Chondrocyte (in vitro differentiated cells): ENCODE measurements at regions not wholly inside any gene's neighbourhood (a gene's known extent, or its start where the extent isn't known, plus 50 kb on each side); places are given as distances from the start of the nearest gene placed in this dataset.
"Not testable (repeated sequence)": the region's sequence is repeated elsewhere in the genome, so short reads cannot be mapped to it uniquely, and the experiment has no call there.

Experiments used
- DNase-seq: peaks from one replicate; pipeline ENCODE4 v3.0.0; 2021; ENCODE audit warnings: mixed read lengths, low spot score
- H3K27ac Mint-ChIP-seq: one replicate; pipeline ENCODE4 v1.8.0; 2021; ENCODE audit warnings: mild to moderate bottlenecking, moderate library complexity, mixed read lengths; ENCODE audit not compliant: unreplicated experiment
- H3K27me3 Mint-ChIP-seq: 2 replicates; pipeline ENCODE4 v1.8.0; 2021; ENCODE audit warnings: low read depth, mixed read lengths
- H3K36me3 Mint-ChIP-seq: 2 replicates; pipeline ENCODE4 v1.8.0; 2021; ENCODE audit warnings: low read depth, mixed read lengths
- H3K4me1 Mint-ChIP-seq: 2 replicates; pipeline ENCODE4 v1.8.0; 2021; ENCODE audit warnings: low read depth, mild to moderate bottlenecking, mixed read lengths
- H3K4me3 Mint-ChIP-seq: one replicate; pipeline ENCODE4 v1.8.0; 2021; ENCODE audit warnings: mild to moderate bottlenecking, moderate library complexity, mixed read lengths; ENCODE audit not compliant: unreplicated experiment
- H3K9me3 Mint-ChIP-seq: 2 replicates; pipeline ENCODE4 v1.8.0; 2021; ENCODE audit warnings: low read depth, mixed read lengths
- TF ChIP-seq, protein P1 (sequence below): fragments of 200-600 bp; sonication (generic); IDR thresholded peaks from 2 replicates; pipeline ENCODE4 v1.5.0; 2021; ENCODE audit warnings: antibody characterized with exemption, mild to moderate bottlenecking, moderate library complexity

- H3K4me1 Mint-ChIP-seq, result no peaks in the 10 kb centered on the region
- TF ChIP-seq, protein P1, sequence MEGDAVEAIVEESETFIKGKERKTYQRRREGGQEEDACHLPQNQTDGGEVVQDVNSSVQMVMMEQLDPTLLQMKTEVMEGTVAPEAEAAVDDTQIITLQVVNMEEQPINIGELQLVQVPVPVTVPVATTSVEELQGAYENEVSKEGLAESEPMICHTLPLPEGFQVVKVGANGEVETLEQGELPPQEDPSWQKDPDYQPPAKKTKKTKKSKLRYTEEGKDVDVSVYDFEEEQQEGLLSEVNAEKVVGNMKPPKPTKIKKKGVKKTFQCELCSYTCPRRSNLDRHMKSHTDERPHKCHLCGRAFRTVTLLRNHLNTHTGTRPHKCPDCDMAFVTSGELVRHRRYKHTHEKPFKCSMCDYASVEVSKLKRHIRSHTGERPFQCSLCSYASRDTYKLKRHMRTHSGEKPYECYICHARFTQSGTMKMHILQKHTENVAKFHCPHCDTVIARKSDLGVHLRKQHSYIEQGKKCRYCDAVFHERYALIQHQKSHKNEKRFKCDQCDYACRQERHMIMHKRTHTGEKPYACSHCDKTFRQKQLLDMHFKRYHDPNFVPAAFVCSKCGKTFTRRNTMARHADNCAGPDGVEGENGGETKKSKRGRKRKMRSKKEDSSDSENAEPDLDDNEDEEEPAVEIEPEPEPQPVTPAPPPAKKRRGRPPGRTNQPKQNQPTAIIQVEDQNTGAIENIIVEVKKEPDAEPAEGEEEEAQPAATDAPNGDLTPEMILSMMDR, result no peak
- H3K4me3 Mint-ChIP-seq, result no peak overlapping the region
- H3K9me3 Mint-ChIP-seq, result peaks cover 10% of the 10 kb centered on the region
- H3K36me3 Mint-ChIP-seq, result no peaks in the 10 kb centered on the region
- H3K27me3 Mint-ChIP-seq, result peaks cover 1% of the 10 kb centered on the region
- DNase-seq, result no peak
- H3K27ac Mint-ChIP-seq, result no peak overlapping the region
Observed at GRCh38 chr19:30943101-30943843, 406.0 kb downstream of the TSHZ3 start.

GRCh38 chr19:30942636-30943035 lies 406.6 kb downstream of the TSHZ3 start:
- no peak for DNase-seq
- H3K9me3 Mint-ChIP-seq, result peaks cover 10% of the 10 kb centered on the region
- H3K27ac Mint-ChIP-seq, result no peak overlapping the region
- no peaks in the 10 kb centered on the region for H3K4me1 Mint-ChIP-seq
- TF ChIP-seq, protein P1, result no peak
- H3K4me3 Mint-ChIP-seq, result no peak overlapping the region
- peaks cover 1% of the 10 kb centered on the region for H3K27me3 Mint-ChIP-seq
- no peaks in the 10 kb centered on the region for H3K36me3 Mint-ChIP-seq

- Mint-ChIP-seq H3K9me3 (peaks cover 10% of the 10 kb centered on the region), H3K4me1 (no peaks in the 10 kb centered on the region), H3K36me3 (no peaks in the 10 kb centered on the region), H3K27ac (no peak overlapping the region), H3K4me3 (no peak overlapping the region), H3K27me3 (peaks cover 1% of the 10 kb centered on the region)
- DNase-seq, result no peak
- TF ChIP-seq, protein P1, result no peak
Observed at GRCh38 chr19:30941591-30941990, 407.6 kb downstream of the TSHZ3 start.

DNA sequence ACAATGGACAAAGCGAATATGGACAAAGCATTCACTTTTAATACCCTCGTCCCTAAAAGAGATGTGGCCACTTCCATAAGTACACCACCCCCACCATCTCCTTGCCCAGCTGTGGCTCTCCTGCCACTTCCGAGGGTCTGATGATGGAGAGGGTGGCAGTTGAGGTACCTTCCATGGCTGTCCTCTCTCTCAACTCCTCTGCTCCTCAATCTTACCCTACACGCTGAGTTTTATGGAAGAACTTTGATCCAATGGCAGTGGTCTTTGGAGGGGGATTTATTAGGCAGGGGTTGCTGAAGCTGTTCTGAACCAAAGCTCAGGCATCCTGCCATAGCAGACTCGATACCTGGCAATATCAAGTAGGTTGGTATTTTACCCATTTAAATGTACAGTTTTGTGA lies 413.0 kb downstream of the TSHZ3 start:
- no peak for DNase-seq
- no peak overlapping the region for H3K27ac Mint-ChIP-seq
- no peaks in the 10 kb centered on the region for H3K36me3 Mint-ChIP-seq
- H3K4me1 Mint-ChIP-seq, result no peaks in the 10 kb centered on the region
- peaks cover 12% of the 10 kb centered on the region for H3K9me3 Mint-ChIP-seq
- TF ChIP-seq, protein P1, result no peak
- no peaks in the 10 kb centered on the region for H3K27me3 Mint-ChIP-seq
- no peak overlapping the region for H3K4me3 Mint-ChIP-seq

GRCh38 chr19:30935146-30935545 lies 414.1 kb downstream of the TSHZ3 start:
- no peak for DNase-seq
- Mint-ChIP-seq H3K27me3 (no peaks in the 10 kb centered on the region), H3K36me3 (no peaks in the 10 kb centered on the region), H3K4me3 (no peak overlapping the region), H3K27ac (no peak overlapping the region), H3K9me3 (peaks cover 11% of the 10 kb centered on the region), H3K4me1 (no peaks in the 10 kb centered on the region)
- TF ChIP-seq, protein P1, result no peak

DNA sequence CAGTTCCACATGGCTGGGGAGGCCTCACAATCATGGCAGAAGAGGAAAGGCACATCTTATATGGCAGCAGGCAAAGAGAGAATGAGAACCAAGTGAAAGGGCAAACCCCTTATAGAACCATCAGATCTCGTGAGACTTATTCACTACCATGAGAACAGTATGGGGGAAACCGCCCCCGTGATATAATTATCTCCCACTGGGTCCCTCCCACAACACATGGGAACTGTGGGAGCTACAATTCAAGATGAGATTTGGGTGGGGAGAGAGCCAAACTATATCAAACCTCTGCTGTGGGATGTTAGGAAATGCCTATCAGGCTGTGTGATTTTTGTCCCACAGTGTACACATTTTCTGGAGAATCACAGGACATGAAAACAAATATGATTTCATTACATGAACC lies 415.8 kb downstream of the TSHZ3 start:
- DNase-seq, H3K27ac Mint-ChIP-seq, H3K4me1 Mint-ChIP-seq, H3K9me3 Mint-ChIP-seq, H3K4me3 Mint-ChIP-seq, H3K36me3 Mint-ChIP-seq, H3K27me3 Mint-ChIP-seq: not testable (repeated sequence)
